ENCODE measurements at regions not wholly inside any gene's neighbourhood (a gene's known extent, or its start where the extent isn't known, plus 50 kb on each side); places are given as distances from the start of the nearest gene placed in this dataset.

DNA sequence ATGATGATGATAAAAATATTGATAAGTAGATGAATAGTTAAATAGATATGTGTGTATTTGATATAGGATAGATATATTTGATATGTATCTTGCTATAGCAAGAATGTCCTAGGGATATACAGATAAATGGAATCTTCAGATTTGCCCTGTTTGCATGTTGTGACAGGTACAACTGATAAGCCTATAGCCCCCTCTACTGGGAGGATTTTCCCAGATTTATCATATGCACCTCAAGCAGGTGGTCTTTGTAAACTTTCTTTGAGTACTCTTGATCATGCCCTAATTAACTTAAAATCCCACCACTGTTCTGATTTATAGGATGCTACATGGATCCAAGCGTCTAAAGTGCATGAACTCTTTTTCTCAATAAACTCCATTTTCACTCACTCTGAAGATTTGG is 1050.7 kb downstream of the SORCS3 start:
- 50 to 55% methylated on average over 1 of the region's 1 CpG for WGBS, 2 donors (ENCODE audit: low coverage in 1 of 2)
- H3K27ac ChIP-seq, result no peak overlapping the region
- no peak for TF ChIP-seq EP300 (IDR thresholded peaks at IDR 0.05; ENCODE audit: low read depth)
- TF ChIP-seq, protein P1, sequence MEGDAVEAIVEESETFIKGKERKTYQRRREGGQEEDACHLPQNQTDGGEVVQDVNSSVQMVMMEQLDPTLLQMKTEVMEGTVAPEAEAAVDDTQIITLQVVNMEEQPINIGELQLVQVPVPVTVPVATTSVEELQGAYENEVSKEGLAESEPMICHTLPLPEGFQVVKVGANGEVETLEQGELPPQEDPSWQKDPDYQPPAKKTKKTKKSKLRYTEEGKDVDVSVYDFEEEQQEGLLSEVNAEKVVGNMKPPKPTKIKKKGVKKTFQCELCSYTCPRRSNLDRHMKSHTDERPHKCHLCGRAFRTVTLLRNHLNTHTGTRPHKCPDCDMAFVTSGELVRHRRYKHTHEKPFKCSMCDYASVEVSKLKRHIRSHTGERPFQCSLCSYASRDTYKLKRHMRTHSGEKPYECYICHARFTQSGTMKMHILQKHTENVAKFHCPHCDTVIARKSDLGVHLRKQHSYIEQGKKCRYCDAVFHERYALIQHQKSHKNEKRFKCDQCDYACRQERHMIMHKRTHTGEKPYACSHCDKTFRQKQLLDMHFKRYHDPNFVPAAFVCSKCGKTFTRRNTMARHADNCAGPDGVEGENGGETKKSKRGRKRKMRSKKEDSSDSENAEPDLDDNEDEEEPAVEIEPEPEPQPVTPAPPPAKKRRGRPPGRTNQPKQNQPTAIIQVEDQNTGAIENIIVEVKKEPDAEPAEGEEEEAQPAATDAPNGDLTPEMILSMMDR (IDR thresholded peaks at IDR 0.05), result peak in 4 of 5 experiments; percentile 38 to 51 (median 49)
- no peak for DNase-seq
- H3K27me3 ChIP-seq, result no peaks in the 10 kb centered on the region
- peaks cover 0 to 4% (median 2%) of the 10 kb centered on the region in 4 donors for H3K4me1 ChIP-seq
- intact Hi-C loops (cut with DNase I; ENCODE audit: low total_unique reads), result no loop called here
- H3K9me3 ChIP-seq, result no peaks in the 10 kb centered on the region
- in situ Hi-C loops (cut with MboI; ENCODE audit: low pct_ligation_motif_present in 1 of 4, low pct_unique_long_range_greater_than_20kb in 1 of 4, low sequenced_read_pairs in 3 of 4), result loop anchor here in 3 of 4 donors (25.0 kb wide), 1 partner anchor 630 kb away; no protein-coding TSS in a partner anchor
- H3K4me3 ChIP-seq, result no peak overlapping the region
- H3K36me3 ChIP-seq, result no peaks in the 10 kb centered on the region

DNA sequence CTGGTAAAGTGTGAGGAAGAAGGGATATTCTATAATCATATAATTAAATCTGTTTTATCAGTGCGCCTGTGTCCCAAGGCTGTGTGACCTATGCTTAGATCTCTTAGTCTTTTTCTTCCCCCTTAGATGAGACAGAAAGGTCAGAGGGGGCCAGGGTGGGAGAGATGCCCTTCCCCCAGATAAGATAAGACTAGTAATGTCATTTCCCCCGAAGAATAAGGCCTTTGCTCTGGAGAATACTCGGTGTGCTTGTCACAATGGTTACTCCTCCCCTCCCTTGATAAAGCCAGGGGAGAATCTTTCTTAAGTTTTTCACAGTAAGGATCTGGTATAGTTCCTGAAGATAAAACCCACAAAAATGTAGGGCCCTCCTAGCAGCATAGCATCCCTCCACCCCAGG is 1041.8 kb downstream of the SORCS3 start:
- 80 to 97% methylated on average over 3 of the region's 3 CpGs for WGBS, 2 donors (ENCODE audit: low coverage in 1 of 2)
- no peaks in the 10 kb centered on the region for H3K9me3 ChIP-seq
- no peaks in the 10 kb centered on the region for H3K27me3 ChIP-seq
- H3K4me1 ChIP-seq, result no peaks in the 10 kb centered on the region
- DNase-seq, result no peak
- H3K4me3 ChIP-seq, result no peak overlapping the region
- no peak overlapping the region for H3K27ac ChIP-seq
- no peaks in the 10 kb centered on the region for H3K36me3 ChIP-seq
- in situ Hi-C loops (cut with MboI; ENCODE audit: low pct_ligation_motif_present in 1 of 4, low pct_unique_long_range_greater_than_20kb in 1 of 4, low sequenced_read_pairs in 3 of 4) (loop anchor here in 3 of 4 donors (25.0 kb wide), 1 partner anchor 621 kb away; no protein-coding TSS in a partner anchor), intact Hi-C loops (cut with DNase I; ENCODE audit: low total_unique reads) (no loop called here)
- TF ChIP-seq POLR2AphosphoS5 (IDR thresholded peaks at IDR 0.05), result no peak
- no peak for TF ChIP-seq EP300 (IDR thresholded peaks at IDR 0.05; ENCODE audit: low read depth)
- TF ChIP-seq, protein P1 (IDR thresholded peaks at IDR 0.05), result no peak
- TF ChIP-seq POLR2A (IDR thresholded peaks at IDR 0.05), result no peak

DNA sequence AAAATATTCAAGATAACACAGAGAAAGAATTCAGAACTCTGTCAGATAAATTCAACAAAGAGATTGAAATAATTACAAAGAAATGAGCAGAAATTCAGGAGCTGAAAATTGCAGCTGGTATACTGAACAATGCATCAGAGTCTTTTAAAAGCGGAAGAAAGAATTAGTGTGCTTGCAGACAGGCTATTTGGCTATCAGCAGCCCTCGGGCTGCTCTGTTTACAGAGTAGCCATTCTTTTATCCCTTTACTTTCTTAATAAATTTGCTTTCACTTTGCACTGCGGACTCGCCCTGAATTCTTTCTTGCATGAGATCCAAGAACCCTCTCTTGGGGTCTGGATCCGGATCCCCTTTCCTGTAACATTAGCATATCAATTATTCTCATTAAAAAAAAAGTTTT is 1040.0 kb downstream of the SORCS3 start:
- WGBS, 2 donors (ENCODE audit: low coverage in 1 of 2), result 43 to 45% methylated on average over 5 of the region's 5 CpGs
- DNase-seq, result peak; percentile 8
- H3K27me3 ChIP-seq, result no peaks in the 10 kb centered on the region

DNA sequence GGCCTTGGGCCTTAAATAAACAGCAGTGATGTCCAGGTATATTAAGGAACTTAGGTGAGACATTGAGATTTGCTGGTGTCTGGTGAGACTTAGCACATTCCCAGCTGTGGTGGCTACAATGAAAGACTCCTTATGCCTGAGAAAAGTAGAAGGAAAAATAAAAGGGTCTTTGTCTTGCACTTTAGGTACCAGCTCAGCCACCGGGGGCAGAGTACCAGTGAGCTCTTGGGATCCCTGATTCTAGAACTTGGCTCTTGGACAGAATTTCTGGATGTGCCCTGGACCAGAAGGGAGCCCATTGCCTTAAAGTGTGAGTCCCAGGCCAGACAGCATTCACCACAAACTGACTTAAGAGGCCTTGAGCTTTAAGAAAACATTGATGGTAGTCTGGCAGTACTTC is 1038.7 kb downstream of the SORCS3 start:
- Histone ChIP-seq H3K4me3 (no peak overlapping the region), H3K4me1 (no peaks in the 10 kb centered on the region), H3K27me3 (no peaks in the 10 kb centered on the region), H3K9me3 (no peaks in the 10 kb centered on the region), H3K36me3 (no peaks in the 10 kb centered on the region), H3K27ac (no peak overlapping the region)
- in situ Hi-C loops (cut with MboI; ENCODE audit: low pct_ligation_motif_present in 1 of 4, low pct_unique_long_range_greater_than_20kb in 1 of 4, low sequenced_read_pairs in 3 of 4) (loop anchor here in 3 of 4 donors (25.0 kb wide), 1 partner anchor 617 kb away; no protein-coding TSS in a partner anchor), intact Hi-C loops (cut with DNase I; ENCODE audit: low total_unique reads) (no loop called here)
- no peak for DNase-seq
- TF ChIP-seq, protein P1 (IDR thresholded peaks at IDR 0.05), result no peak
- TF ChIP-seq EP300 (IDR thresholded peaks at IDR 0.05; ENCODE audit: low read depth) (no peak), POLR2A (IDR thresholded peaks at IDR 0.05) (no peak), POLR2AphosphoS5 (IDR thresholded peaks at IDR 0.05) (no peak)
- 75% methylated on average over 1 of the region's 1 CpG; no CpG with 5 or more reads in 1 of the 2 donors for WGBS, 2 donors (ENCODE audit: low coverage in 1 of 2)

More for the DNA sequence above, 1040.0 kb downstream of the SORCS3 start:
- no peak overlapping the region for H3K27ac ChIP-seq
- TF ChIP-seq POLR2A (IDR thresholded peaks at IDR 0.05) (no peak), POLR2AphosphoS5 (IDR thresholded peaks at IDR 0.05) (no peak), EP300 (IDR thresholded peaks at IDR 0.05; ENCODE audit: low read depth) (no peak)
- TF ChIP-seq, protein P1 (IDR thresholded peaks at IDR 0.05), result no peak
- intact Hi-C loops (cut with DNase I; ENCODE audit: low total_unique reads) (no loop called here), in situ Hi-C loops (cut with MboI; ENCODE audit: low pct_ligation_motif_present in 1 of 4, low pct_unique_long_range_greater_than_20kb in 1 of 4, low sequenced_read_pairs in 3 of 4) (loop anchor here in 3 of 4 donors (25.0 kb wide), 1 partner anchor 619 kb away; no protein-coding TSS in a partner anchor)
- H3K36me3 ChIP-seq, result no peaks in the 10 kb centered on the region
- no peak overlapping the region for H3K4me3 ChIP-seq
- no peaks in the 10 kb centered on the region for H3K9me3 ChIP-seq
- H3K4me1 ChIP-seq, result no peaks in the 10 kb centered on the region
